Activated CD8-positive, alpha-beta T cell treated with anti-CD3 and anti-CD28 coated beads, Interleukin-2, amount 10 ng/mL, durations not matched to agents 7 days and 5 days (primary cell): ENCODE measurements at regions not wholly inside any gene's neighbourhood (a gene's known extent, or its start where the extent isn't known, plus 50 kb on each side); places are given as distances from the start of the nearest gene placed in this dataset.
A peak's percentile ranks its signal among the peaks of the same experiment; 100 is the strongest.

Experiments
- ATAC-seq: fragments of 150-1000 bp; cut with Tn5 transposase; one replicate; pipeline ENCODE4 v1.10.0; 2021; ENCODE audit warnings: moderate library complexity
- CTCF ChIA-PET: fragments of 350-600 bp; sonication (Branson Sonifier 250); formaldehyde crosslinking; loops from one replicate; lab custom pipeline; 2021; ENCODE audit warnings: antibody characterized with exemption; lab: Charles Lee
- POLR2A ChIA-PET: fragments of 350-600 bp; sonication (Branson Sonifier 250); formaldehyde crosslinking; loops from one replicate; lab custom pipeline; 2021; ENCODE audit warnings: antibody characterized with exemption; lab: Charles Lee
- DNase-seq: peaks from one replicate; pipeline ENCODE4 v3.0.0-alpha.2; 2020
- H3K27ac Mint-ChIP-seq: one replicate; pipeline ENCODE4 v1.8.0; 2021; ENCODE audit warnings: mild to moderate bottlenecking, mixed read lengths
- H3K27me3 Mint-ChIP-seq: one replicate; pipeline ENCODE4 v1.8.0; 2021; ENCODE audit warnings: low read depth, mixed read lengths
- H3K36me3 Mint-ChIP-seq: one replicate; pipeline ENCODE4 v1.8.0; 2021; ENCODE audit warnings: low read depth, mixed read lengths
- H3K4me1 Mint-ChIP-seq: one replicate; pipeline ENCODE4 v1.8.0; 2021; ENCODE audit warnings: low read depth, mixed read lengths
- H3K4me3 Mint-ChIP-seq: one replicate; pipeline ENCODE4 v1.8.0; 2021; ENCODE audit warnings: mild to moderate bottlenecking, mixed read lengths
- H3K9me3 Mint-ChIP-seq: one replicate; pipeline ENCODE4 v1.8.0; 2022; ENCODE audit warnings: mixed read lengths; ENCODE audit not compliant: insufficient read depth

DNA sequence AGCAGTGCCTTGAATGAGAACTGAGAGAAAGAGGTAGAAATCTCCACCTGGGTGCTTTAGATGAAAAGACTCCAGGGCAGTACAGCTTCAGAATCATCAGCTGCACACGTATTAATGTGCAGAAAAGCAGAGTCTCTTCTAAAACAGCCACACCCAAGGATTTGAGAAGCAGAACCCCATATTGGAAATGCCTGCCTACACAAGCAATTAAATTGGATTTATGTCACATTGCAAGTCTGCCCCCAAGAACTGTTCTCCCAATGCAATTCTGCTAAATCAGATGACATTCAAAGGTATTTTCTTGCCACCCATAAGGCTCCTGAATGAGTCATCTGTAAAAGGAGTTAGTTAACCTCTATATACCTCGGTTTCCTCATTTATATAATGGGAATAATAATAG is 326.0 kb upstream of the C16orf82 start:
- Mint-ChIP-seq H3K27ac (no peak overlapping the region), H3K9me3 (no peaks in the 10 kb centered on the region), H3K36me3 (no peaks in the 10 kb centered on the region), H3K4me1 (no peaks in the 10 kb centered on the region), H3K27me3 (peaks cover 15% of the 10 kb centered on the region), H3K4me3 (no peak overlapping the region)
- ChIA-PET POLR2A (no interaction called here), CTCF (no interaction called here)
- ATAC-seq = no peak
- DNase-seq = no peak

GRCh38 chr16:26742040-26742439 is 324.7 kb upstream of the C16orf82 start:
- CTCF ChIA-PET = no interaction called here
- no peak overlapping the region for H3K27ac Mint-ChIP-seq
- peaks cover 17% of the 10 kb centered on the region for H3K27me3 Mint-ChIP-seq
- no peak for ATAC-seq
- POLR2A ChIA-PET = no interaction called here
- no peaks in the 10 kb centered on the region for H3K9me3 Mint-ChIP-seq
- no peaks in the 10 kb centered on the region for H3K4me1 Mint-ChIP-seq
- no peak for DNase-seq
- H3K4me3 Mint-ChIP-seq = no peak overlapping the region
- H3K36me3 Mint-ChIP-seq = no peaks in the 10 kb centered on the region

- POLR2A ChIA-PET = no interaction called here
- DNase-seq = no peak
- Mint-ChIP-seq H3K36me3 (no peaks in the 10 kb centered on the region), H3K4me3 (no peak overlapping the region), H3K4me1 (no peaks in the 10 kb centered on the region), H3K9me3 (no peaks in the 10 kb centered on the region), H3K27me3 (peaks cover 14% of the 10 kb centered on the region), H3K27ac (no peak overlapping the region)
- ATAC-seq = no peak
- CTCF ChIA-PET = no interaction called here
These were observed 322.3 kb upstream of the C16orf82 start for GRCh38 chr16:26744430-26744829.

DNA sequence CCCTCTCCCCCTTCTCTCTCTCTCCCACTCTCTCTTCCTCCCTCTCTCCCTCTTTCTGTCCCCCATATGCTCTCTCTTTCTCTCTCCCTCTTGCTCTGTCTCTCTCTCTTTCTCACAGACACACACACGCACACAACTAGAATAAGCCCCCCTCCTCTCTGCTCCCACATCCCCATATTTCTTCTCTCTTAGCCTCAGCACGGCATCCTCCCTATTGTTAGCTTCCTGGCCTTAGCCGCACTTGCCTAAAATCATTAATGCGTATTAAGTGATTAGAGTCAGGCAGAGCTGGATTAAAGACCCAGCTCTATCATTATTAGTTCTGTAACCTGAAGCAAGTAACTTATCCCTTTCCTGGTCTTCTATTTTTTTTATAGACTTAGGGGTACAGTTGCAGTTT is 319.0 kb upstream of the C16orf82 start:
- POLR2A ChIA-PET = no interaction called here
- H3K27ac Mint-ChIP-seq = no peak overlapping the region
- no peak for DNase-seq
- peaks cover 14% of the 10 kb centered on the region for H3K27me3 Mint-ChIP-seq
- no peaks in the 10 kb centered on the region for H3K9me3 Mint-ChIP-seq
- no peak for ATAC-seq
- CTCF ChIA-PET = no interaction called here
- no peak overlapping the region for H3K4me3 Mint-ChIP-seq
- no peaks in the 10 kb centered on the region for H3K4me1 Mint-ChIP-seq
- no peaks in the 10 kb centered on the region for H3K36me3 Mint-ChIP-seq

GRCh38 chr16:26749072-26749471 is 317.7 kb upstream of the C16orf82 start:
- no peak overlapping the region for H3K27ac Mint-ChIP-seq
- ATAC-seq = no peak
- no peaks in the 10 kb centered on the region for H3K4me1 Mint-ChIP-seq
- peaks cover 14% of the 10 kb centered on the region for H3K27me3 Mint-ChIP-seq
- POLR2A ChIA-PET = interaction anchor here (0.8 kb wide), 1 partner anchor 163 kb away, joined by 3 read pairs; no protein-coding TSS in a partner anchor
- H3K9me3 Mint-ChIP-seq = no peaks in the 10 kb centered on the region
- H3K4me3 Mint-ChIP-seq = no peak overlapping the region
- CTCF ChIA-PET = no interaction called here
- no peak for DNase-seq
- no peaks in the 10 kb centered on the region for H3K36me3 Mint-ChIP-seq

DNA sequence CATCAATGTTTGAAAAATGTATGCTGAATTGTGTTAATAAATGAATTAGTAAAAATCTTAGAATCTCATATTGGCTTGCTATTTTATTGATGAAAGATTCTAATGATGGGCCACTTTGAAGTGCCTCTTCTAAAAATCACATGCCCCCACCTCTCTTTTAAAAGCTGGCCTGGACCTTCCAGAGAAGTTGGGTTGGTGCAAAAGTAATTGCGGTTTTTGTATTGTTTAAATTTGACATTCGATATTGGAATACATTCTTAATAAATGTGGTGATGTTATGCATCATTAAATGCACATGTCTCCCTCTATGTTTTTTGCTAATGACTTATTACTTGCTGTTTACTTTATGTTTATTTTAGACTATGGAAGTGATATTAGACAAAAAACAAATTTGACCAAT is 314.6 kb upstream of the C16orf82 start:
- no peaks in the 10 kb centered on the region for H3K9me3 Mint-ChIP-seq
- no peaks in the 10 kb centered on the region for H3K4me1 Mint-ChIP-seq
- ATAC-seq = no peak
- H3K36me3 Mint-ChIP-seq = no peaks in the 10 kb centered on the region
- H3K27me3 Mint-ChIP-seq = peaks cover 3% of the 10 kb centered on the region
- POLR2A ChIA-PET = no interaction called here
- H3K27ac Mint-ChIP-seq = no peak overlapping the region
- H3K4me3 Mint-ChIP-seq = no peak overlapping the region
- CTCF ChIA-PET = no interaction called here
- DNase-seq = no peak

DNA sequence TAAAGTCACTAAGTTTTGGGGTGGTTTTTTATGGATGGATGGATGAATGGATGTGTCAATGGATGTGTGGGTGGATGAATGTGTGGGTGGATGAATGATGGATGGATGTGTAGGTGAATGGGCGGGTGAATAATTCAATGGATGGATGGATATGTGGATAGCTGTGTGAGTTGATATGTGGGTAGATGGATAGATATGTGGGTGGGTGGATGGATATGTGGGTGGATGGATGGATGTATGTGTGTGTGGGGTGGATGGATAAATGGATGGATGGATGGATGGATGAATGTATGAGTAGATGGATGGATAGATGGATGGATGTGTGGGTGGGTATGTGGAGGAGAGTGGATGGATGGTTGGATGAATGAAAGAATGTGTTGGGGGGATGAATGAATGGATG is 310.1 kb upstream of the C16orf82 start:
- Mint-ChIP-seq H3K4me1 (no peaks in the 10 kb centered on the region), H3K36me3 (no peaks in the 10 kb centered on the region), H3K27me3 (peaks cover 3% of the 10 kb centered on the region), H3K4me3 (no peak overlapping the region), H3K27ac (no peak overlapping the region), H3K9me3 (no peaks in the 10 kb centered on the region)
- no peak for DNase-seq
- ATAC-seq = no peak
- ChIA-PET POLR2A (no interaction called here), CTCF (no interaction called here)

DNA sequence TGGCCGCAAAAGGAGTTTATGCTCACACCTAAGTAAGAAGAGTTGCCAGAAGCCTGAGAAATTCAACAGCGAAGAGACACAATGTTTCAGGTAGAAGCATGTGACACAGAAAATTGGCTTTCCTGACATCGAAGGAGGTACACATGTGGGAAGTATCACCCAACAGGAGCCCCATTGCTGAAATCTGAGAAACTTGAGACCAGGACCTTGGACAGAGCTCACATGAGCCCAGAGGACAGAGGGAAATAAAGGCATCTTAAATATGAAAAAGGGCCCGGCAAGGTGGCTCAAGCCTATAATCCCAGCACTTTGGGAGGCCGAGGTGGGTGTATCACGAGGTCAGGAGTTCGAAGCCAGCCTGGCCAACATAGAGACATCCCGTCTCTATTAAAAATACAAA is 304.1 kb upstream of the C16orf82 start:
- DNase-seq = no peak
- H3K27me3 Mint-ChIP-seq = peaks cover 11% of the 10 kb centered on the region
- no peaks in the 10 kb centered on the region for H3K4me1 Mint-ChIP-seq
- no peak overlapping the region for H3K27ac Mint-ChIP-seq
- POLR2A ChIA-PET = no interaction called here
- no peak overlapping the region for H3K4me3 Mint-ChIP-seq
- CTCF ChIA-PET = no interaction called here
- no peaks in the 10 kb centered on the region for H3K9me3 Mint-ChIP-seq
- no peak for ATAC-seq
- no peaks in the 10 kb centered on the region for H3K36me3 Mint-ChIP-seq

DNA sequence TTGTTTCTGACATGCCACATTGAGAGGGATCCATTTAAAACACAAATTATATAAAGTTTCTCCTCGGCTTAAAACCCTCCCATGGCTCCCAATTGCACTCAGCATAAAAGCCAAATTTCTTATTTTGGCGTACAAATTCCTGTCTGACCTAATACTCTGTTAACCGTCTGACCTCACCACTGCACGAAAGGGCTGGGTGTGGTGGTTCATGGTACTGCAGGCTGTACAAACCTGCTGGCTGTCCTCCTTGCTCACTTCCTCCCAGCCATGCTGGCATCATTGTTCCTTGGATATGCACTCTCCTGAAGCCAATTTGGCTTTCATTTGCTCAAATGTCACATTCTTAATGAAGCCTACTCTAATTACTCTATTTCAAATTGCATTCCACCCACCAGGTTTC is 301.6 kb upstream of the C16orf82 start:
- ATAC-seq (peak; percentile 42), DNase-seq (peak; percentile 22)
- Mint-ChIP-seq H3K9me3 (no peaks in the 10 kb centered on the region), H3K36me3 (no peaks in the 10 kb centered on the region), H3K4me1 (no peaks in the 10 kb centered on the region), H3K4me3 (no peak overlapping the region), H3K27ac (no peak overlapping the region), H3K27me3 (peaks cover 12% of the 10 kb centered on the region)
- ChIA-PET POLR2A (no interaction called here), CTCF (no interaction called here)

DNA sequence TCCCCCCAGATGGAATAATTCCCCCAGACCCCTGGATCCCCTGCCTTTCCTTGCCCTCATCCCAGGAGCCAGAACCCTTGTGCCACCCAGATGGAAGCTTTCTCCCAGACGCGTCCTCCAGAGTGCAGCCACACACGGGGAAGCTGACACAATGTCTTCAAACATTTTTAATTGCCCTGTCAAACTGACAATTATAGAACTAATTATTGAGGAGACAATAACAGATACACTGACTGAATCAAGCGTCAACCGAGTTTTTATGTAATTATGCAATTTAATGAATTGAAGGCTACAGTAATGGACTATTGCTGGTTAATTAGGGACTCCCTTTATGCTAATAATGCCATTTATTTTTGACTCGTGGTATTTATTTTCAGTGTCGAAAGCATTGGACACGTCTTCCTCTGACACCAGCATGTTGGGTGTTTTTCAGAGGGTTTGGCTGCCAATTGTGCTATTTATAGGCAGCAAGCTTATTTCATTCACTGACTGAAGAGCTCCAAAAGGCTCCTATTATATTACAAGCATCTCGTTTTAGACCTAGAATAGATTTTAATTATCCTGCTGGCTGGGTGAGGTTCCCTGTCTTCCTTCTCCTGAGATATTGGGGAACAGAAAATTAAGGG is 298.2 kb upstream of the C16orf82 start:
- ChIA-PET POLR2A (no interaction called here), CTCF (no interaction called here)
- Mint-ChIP-seq H3K36me3 (no peaks in the 10 kb centered on the region), H3K9me3 (no peaks in the 10 kb centered on the region), H3K27ac (no peak overlapping the region), H3K27me3 (peaks cover 17% of the 10 kb centered on the region), H3K4me1 (no peaks in the 10 kb centered on the region), H3K4me3 (no peak overlapping the region)
- no peak for ATAC-seq
- no peak for DNase-seq

DNA sequence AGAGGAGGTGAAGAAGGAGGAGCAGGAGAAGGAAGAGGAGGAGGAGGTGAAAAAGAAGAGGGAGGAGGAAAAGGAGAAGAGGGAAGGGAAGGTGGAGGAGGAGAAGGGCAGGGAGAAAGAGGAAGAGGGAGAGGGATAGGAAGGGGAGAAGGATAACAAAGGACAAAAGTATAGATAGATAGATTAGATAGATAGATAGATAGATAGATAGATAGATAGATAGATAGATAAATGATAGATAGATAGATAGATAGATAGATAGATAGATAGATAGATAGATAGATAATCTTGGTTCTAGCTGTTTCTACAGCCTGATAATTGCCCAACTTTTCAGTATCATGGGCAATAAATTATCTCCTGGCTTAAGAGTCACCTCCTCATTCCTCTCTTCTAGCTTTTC is 296.2 kb upstream of the C16orf82 start:
- peaks cover 20% of the 10 kb centered on the region for H3K27me3 Mint-ChIP-seq
- no peak overlapping the region for H3K27ac Mint-ChIP-seq
- H3K9me3 Mint-ChIP-seq = no peaks in the 10 kb centered on the region
- H3K4me3 Mint-ChIP-seq = no peak overlapping the region
- H3K36me3 Mint-ChIP-seq = no peaks in the 10 kb centered on the region
- DNase-seq (no peak), ATAC-seq (no peak)
- H3K4me1 Mint-ChIP-seq = no peaks in the 10 kb centered on the region
- ChIA-PET CTCF (no interaction called here), POLR2A (no interaction called here)

DNA sequence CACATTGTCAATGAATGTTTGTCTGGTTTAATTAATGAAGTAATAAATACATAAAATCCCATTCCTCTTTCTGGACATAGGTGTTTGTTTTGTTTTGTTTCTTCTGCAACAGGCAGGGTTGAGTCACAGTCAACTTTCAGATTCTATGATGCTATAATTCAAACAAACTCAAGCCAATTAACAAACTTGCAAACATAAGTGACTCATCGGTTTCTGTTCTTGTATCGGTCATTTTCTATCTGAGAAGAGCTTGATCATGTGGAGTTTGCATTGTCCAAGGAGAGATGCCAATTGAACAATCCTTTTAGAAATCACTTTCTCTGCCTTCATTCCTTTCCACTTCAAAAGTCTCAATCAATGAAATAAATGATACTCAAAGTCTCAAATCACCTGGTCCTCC is 294.2 kb upstream of the C16orf82 start:
- H3K36me3 Mint-ChIP-seq = no peaks in the 10 kb centered on the region
- no peaks in the 10 kb centered on the region for H3K4me1 Mint-ChIP-seq
- DNase-seq (no peak), ATAC-seq (no peak)
- POLR2A ChIA-PET = no interaction called here
- peaks cover 15% of the 10 kb centered on the region for H3K27me3 Mint-ChIP-seq
- no peak overlapping the region for H3K27ac Mint-ChIP-seq
- H3K4me3 Mint-ChIP-seq = no peak overlapping the region
- CTCF ChIA-PET = interaction anchor here (0.8 kb wide), 1 partner anchor 18 kb away, joined by 3 read pairs; no protein-coding TSS in a partner anchor
- H3K9me3 Mint-ChIP-seq = no peaks in the 10 kb centered on the region

- ATAC-seq (no peak), DNase-seq (no peak)
- Mint-ChIP-seq H3K36me3 (no peaks in the 10 kb centered on the region), H3K4me1 (no peaks in the 10 kb centered on the region), H3K9me3 (no peaks in the 10 kb centered on the region), H3K27ac (no peak overlapping the region), H3K27me3 (peaks cover 17% of the 10 kb centered on the region), H3K4me3 (no peak overlapping the region)
- ChIA-PET POLR2A (no interaction called here), CTCF (no interaction called here)
These were observed 288.9 kb upstream of the C16orf82 start for GRCh38 chr16:26777821-26778220.
